LNCaP clone FGC (cell line): ENCODE measurements at regions not wholly inside any gene's neighbourhood (a gene's known extent, or its start where the extent isn't known, plus 50 kb on each side); places are given as distances from the start of the nearest gene placed in this dataset.

ENCODE experiments used
- DNase-seq: peaks from one replicate; pipeline ENCODE4 v3.0.0-alpha.2; 2011; ENCODE audit warnings: low read depth
- H3K4me3 ChIP-seq: 2 replicates; pipeline ENCODE4 v1.5.1; 2011; ENCODE audit warnings: mild to moderate bottlenecking, low read depth, low read length, control low read depth
- TF ChIP-seq, protein P1 (sequence below): IDR thresholded peaks from 2 replicates; pipeline ENCODE4 v1.5.1; 2012; ENCODE audit warnings: mild to moderate bottlenecking; ENCODE audit not compliant: control insufficient read depth, insufficient read depth; ENCODE audit errors: extremely low read depth

DNA sequence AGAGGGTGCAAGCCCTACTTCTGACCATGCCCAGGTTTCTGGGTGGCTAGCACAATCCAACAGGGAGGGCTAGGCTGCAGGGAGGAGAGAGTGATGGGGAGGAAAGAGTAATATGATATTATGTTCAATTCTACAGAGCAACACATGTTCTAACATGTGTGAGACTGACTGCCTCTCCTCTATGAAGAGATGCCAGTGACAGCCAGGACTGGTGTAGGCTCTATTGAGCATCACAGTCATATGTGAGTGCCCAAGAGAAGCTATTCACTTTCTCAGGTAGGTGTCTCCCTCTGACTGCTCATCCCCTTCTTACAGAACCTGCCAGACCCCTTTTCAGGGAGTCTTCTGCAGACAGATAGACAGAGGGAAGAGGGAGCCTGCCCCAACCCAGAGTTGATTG is 446.1 kb downstream of the SIPA1L2 start:
- no peak for DNase-seq
- TF ChIP-seq, protein P1, sequence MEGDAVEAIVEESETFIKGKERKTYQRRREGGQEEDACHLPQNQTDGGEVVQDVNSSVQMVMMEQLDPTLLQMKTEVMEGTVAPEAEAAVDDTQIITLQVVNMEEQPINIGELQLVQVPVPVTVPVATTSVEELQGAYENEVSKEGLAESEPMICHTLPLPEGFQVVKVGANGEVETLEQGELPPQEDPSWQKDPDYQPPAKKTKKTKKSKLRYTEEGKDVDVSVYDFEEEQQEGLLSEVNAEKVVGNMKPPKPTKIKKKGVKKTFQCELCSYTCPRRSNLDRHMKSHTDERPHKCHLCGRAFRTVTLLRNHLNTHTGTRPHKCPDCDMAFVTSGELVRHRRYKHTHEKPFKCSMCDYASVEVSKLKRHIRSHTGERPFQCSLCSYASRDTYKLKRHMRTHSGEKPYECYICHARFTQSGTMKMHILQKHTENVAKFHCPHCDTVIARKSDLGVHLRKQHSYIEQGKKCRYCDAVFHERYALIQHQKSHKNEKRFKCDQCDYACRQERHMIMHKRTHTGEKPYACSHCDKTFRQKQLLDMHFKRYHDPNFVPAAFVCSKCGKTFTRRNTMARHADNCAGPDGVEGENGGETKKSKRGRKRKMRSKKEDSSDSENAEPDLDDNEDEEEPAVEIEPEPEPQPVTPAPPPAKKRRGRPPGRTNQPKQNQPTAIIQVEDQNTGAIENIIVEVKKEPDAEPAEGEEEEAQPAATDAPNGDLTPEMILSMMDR = no peak
- no peak overlapping the region for H3K4me3 ChIP-seq

DNA sequence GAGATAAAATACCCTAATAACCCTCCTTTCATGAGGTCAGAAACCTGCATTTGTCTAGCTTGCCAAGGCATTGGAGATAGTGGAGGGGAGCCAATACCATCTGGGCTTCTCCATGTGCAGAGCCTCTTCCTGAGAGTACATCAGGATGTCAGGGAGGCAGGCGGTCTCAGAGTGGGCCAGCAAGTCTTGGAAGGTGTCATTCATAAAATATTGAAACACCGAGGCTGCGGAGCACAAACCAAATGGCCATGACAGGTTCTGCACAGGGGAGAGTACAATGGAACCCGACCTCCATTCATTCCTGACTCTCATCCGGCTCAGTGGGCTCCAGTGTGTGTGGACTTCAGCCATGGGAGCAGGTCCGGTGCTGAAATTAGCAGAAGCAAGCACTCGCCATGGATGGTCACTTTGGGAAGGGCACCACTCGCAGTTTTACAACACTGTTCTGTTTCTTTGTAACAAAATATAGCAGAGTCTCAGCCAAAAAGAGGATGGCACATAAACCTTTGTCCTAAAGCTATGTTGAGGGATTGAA is 446.6 kb downstream of the SIPA1L2 start:
- no peak for DNase-seq
- TF ChIP-seq, protein P1 = no peak
- H3K4me3 ChIP-seq = no peak overlapping the region

DNA sequence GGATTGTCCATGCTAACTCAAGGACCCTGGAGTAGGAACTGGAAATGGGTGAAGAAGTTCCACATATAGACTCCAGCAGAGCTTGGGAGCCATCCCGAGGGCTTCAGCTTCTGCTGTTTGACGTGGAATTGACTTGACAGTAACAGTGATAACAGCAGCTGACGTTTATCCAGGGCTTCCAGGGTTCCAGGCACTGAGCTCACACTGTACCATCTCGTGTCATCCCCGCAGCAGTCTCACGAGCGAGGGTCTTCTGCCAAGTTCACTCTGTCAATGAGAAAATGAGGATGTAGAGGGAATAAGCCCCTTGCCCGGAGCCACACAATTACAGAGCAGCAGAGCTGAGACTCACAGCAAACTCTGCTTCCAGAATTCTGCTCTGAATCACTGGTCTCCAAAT is 447.7 kb downstream of the SIPA1L2 start:
- TF ChIP-seq, protein P1 = no peak
- H3K4me3 ChIP-seq = no peak overlapping the region
- DNase-seq = no peak

DNA sequence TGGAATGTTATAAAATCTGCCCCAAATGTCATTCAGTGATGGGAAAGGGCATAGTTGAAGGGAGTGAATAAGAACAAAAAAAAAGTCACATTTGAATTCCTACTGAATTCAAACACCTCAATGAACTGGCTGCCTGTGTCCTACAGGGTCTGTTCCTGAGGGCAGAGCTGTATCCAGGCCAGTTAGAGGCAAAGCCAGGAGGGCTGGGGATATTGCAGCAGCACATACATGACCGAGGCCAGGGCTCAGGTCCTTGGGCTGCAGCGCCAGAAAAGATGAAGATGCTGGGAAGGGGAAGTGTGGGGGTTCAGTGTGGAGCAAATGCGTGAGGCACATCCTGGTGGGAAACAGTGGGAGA is 449.2 kb downstream of the SIPA1L2 start:
- TF ChIP-seq, protein P1 = no peak
- no peak overlapping the region for H3K4me3 ChIP-seq
- no peak for DNase-seq

DNA sequence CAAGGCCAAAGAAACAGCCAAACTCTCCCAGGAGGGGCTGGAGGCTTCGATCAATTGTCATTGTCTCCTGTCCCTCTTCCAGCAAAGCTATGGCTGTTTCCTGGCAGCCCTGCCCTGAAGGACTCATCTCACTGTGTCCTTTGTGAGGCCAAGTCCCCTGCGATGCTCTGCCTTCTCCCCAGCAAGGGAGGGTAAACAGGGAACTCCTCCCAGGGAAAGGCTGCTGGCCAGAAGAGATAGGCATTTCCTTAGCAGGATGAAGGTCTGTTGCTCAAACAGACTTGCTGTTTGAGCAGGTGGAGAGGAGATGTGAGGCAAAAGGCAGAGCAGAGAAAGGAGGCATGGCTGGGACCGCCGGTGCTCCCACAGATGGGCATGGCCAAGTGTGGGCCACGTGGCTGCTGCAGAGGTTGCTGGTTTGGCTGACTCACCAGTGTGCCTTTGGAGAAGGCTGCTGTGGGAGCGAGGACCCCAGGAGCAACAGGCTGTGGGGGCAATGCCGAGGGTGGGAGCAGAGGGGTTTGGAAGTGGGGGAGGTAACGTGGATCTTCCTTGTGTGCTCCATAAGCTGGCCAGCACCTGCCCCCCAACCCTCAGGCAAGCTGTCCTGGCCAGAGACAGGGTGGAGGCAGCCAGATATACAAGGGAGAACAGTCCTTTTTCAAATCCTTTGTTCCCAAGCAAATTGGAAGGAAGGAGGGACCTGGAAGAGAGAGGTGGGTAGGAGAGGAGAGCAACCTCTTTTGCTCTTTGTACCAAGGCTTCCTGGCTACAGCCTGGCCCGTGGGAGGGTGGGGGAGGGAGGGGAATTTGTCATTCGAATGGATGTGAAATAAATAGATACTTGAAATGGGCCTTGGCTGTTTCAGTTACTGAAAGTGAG is 449.8 kb downstream of the SIPA1L2 start:
- no peak overlapping the region for H3K4me3 ChIP-seq
- TF ChIP-seq, protein P1 = no peak
- no peak for DNase-seq

DNA sequence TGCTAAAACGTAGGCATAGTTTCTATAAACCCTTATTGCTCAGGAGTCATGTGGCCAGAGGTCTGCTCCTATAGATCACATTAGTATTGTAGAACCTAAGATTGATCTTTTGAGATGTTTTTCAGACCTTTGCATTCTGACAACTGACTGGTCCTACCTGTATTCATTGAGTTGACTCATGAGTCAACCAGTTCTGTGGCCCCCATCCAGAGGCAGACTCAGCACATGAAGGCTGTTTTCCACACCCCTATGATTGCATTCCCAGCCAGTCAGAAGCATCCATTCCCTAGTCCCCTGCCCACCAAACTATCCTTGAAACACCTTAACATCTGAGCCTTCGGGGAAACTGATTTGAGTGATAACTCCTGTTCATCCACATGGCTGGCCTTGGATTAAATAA is 451.7 kb downstream of the SIPA1L2 start:
- DNase-seq = no peak
- H3K4me3 ChIP-seq = no peak overlapping the region
- TF ChIP-seq, protein P1 = no peak

DNA sequence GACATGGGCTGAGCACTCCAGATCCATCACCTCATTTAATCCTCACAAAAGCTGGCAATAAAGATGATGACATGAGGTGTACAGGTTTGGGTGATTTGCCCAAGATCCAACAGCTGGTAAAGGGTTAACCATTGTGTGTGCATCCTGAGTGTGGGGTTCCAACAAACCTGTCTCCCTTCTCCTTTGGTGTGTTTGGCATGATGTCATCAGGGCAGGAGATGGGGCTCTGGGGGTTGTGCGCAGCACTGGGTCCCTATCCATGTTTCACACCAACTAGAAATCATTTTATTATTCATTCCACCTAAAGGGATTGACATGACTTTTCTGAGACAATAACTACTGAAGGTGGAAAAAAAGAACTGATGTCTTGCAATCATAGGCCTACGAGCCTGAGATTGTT is 452.5 kb downstream of the SIPA1L2 start:
- TF ChIP-seq, protein P1 = no peak
- no peak overlapping the region for H3K4me3 ChIP-seq
- DNase-seq = no peak
